CD8-positive, alpha-beta memory T cell (primary cell): ENCODE measurements at regions not wholly inside any gene's neighbourhood (a gene's known extent, or its start where the extent isn't known, plus 50 kb on each side); places are given as distances from the start of the nearest gene placed in this dataset.

Experiments used
- CTCF ChIA-PET: fragments of 350-600 bp; sonication (Branson Sonifier 250); formaldehyde crosslinking; loops from one replicate; lab custom pipeline; 2021; ENCODE audit warnings: antibody characterized with exemption; lab: Charles Lee
- POLR2A ChIA-PET: fragments of 350-600 bp; sonication (Branson Sonifier 250); formaldehyde crosslinking; loops from one replicate; lab custom pipeline; 2021; ENCODE audit warnings: antibody characterized with exemption; lab: Charles Lee
- DNase-seq, 5 donors: peaks; one replicate each; pipeline versions ENCODE4 v3.0.0 to v3.0.0-alpha.2; 2020 to 2022; ENCODE audit warnings: mixed read lengths in 1 of 5
- H3K27ac ChIP-seq: one replicate; pipeline ENCODE4 v1.7.0; 2013; ENCODE audit warnings: low read depth, mild to moderate bottlenecking, low read length, moderate library complexity
- H3K27me3 ChIP-seq: 2 replicates; pipeline ENCODE4 v1.7.0; 2013; ENCODE audit warnings: low read length, mild to moderate bottlenecking; ENCODE audit not compliant: insufficient read depth, poor library complexity, severe bottlenecking
- H3K36me3 ChIP-seq: 2 replicates; pipeline ENCODE4 v1.7.0; 2013; ENCODE audit warnings: mild to moderate bottlenecking, low read length, moderate library complexity; ENCODE audit not compliant: insufficient read depth
- H3K4me1 ChIP-seq: 2 replicates; pipeline ENCODE4 v1.7.0; 2013; ENCODE audit warnings: mild to moderate bottlenecking, low read length, moderate library complexity; ENCODE audit not compliant: insufficient read depth
- H3K4me3 ChIP-seq: 2 replicates; pipeline ENCODE4 v1.7.0; 2013; ENCODE audit warnings: mild to moderate bottlenecking, low read length
- H3K9me3 ChIP-seq: 2 replicates; pipeline ENCODE4 v1.7.0; 2013; ENCODE audit warnings: mild to moderate bottlenecking, low read length
- H3K27ac Mint-ChIP-seq, 8 donors: one replicate each; pipeline ENCODE4 v1.8.0; 2020 to 2021; ENCODE audit warnings: mixed read lengths in 8 of 8, mild to moderate bottlenecking in 6 of 8, inconsistent platforms in 3 of 8, moderate library complexity in 3 of 8
- H3K27me3 Mint-ChIP-seq, 2 donors: one replicate each; pipeline ENCODE4 v1.8.0; 2020 to 2021; ENCODE audit warnings: mixed read lengths in 2 of 2, mild to moderate bottlenecking in 1 of 2, moderate library complexity in 1 of 2
- H3K36me3 Mint-ChIP-seq, 3 donors: one replicate each; pipeline ENCODE4 v1.8.0; 2020 to 2021; ENCODE audit warnings: mixed read lengths in 3 of 3, inconsistent platforms in 1 of 3, mild to moderate bottlenecking in 1 of 3
- H3K4me1 Mint-ChIP-seq, 3 donors: one replicate each; pipeline ENCODE4 v1.8.0; 2020 to 2021; ENCODE audit warnings: mixed read lengths in 3 of 3, inconsistent platforms in 1 of 3, mild to moderate bottlenecking in 1 of 3
- H3K4me3 Mint-ChIP-seq, 7 donors: one replicate each; pipeline ENCODE4 v1.8.0; 2020 to 2021; ENCODE audit warnings: mixed read lengths in 7 of 7, mild to moderate bottlenecking in 6 of 7, moderate library complexity in 4 of 7, inconsistent platforms in 2 of 7
- H3K9me3 Mint-ChIP-seq, 5 donors: one replicate each; pipeline ENCODE4 v1.8.0; 2020 to 2022; ENCODE audit warnings: mixed read lengths in 5 of 5, mild to moderate bottlenecking in 3 of 5, moderate library complexity in 2 of 5, inconsistent platforms in 1 of 5

DNA sequence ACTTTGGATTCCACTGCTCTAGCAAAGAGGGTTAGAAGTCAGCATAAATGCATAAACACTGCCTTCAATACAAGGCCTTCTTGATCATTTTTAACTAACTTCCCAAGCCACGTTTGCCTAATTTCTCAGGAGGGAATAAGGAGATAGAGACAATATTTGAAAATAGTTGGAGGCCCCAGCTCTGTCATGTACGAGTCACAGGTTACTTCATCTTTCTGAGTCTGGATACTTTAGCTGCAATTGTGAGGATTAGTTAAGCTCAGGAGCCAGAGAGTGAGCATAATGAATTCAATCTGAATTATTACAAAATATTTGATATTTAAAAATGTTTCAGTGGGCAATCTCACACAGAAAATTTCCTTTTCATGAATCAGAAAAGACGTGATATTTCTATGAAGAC is 298.9 kb downstream of the SHOX2 start:
- no peak overlapping the region for H3K4me3 Mint-ChIP-seq
- CTCF ChIA-PET, result no interaction called here
- H3K4me3 ChIP-seq, result no peak overlapping the region

DNA sequence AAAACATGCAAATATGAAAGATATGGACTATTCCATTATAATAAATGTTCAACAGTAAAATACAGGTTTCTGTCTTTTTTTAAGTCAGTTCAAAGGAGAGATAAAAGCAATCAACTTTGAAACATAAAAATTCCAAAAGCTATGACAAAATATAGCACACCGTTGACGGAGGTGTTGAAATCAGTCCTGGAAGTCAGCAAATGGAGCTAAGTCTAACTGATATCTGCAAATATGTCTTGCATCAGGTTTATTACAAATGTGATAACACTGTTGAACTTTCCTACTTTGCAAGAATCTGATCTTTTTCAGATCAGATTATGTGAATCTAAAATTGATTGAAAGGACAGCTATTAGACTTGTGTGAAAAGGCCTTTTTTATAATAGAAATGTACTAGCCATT is 300.7 kb downstream of the SHOX2 start:
- H3K4me3 ChIP-seq, result no peak overlapping the region
- H3K36me3 ChIP-seq, result no peaks in the 10 kb centered on the region
- DNase-seq, result no peak
- no peaks in the 10 kb centered on the region for H3K27me3 ChIP-seq
- CTCF ChIA-PET, result no interaction called here
- no peak overlapping the region for H3K4me3 Mint-ChIP-seq
- H3K9me3 Mint-ChIP-seq, result peaks cover 3 to 24% (median 13%) of the 10 kb centered on the region in 5 donors
- POLR2A ChIA-PET, result no interaction called here
- peaks cover 0 to 1% of the 10 kb centered on the region in 2 donors for H3K27me3 Mint-ChIP-seq
- no peaks in the 10 kb centered on the region for H3K9me3 ChIP-seq
- no peaks in the 10 kb centered on the region for H3K4me1 Mint-ChIP-seq
- H3K27ac ChIP-seq, result no peak overlapping the region
- H3K4me1 ChIP-seq, result no peaks in the 10 kb centered on the region
- H3K36me3 Mint-ChIP-seq, result no peaks in the 10 kb centered on the region
- no peak overlapping the region for H3K27ac Mint-ChIP-seq

More for the DNA sequence above, 298.9 kb downstream of the SHOX2 start:
- no peaks in the 10 kb centered on the region for H3K4me1 Mint-ChIP-seq
- H3K9me3 Mint-ChIP-seq, result peaks cover 0 to 9% (median 5%) of the 10 kb centered on the region in 5 donors
- no peaks in the 10 kb centered on the region for H3K9me3 ChIP-seq
- H3K27me3 ChIP-seq, result no peaks in the 10 kb centered on the region
- H3K36me3 Mint-ChIP-seq, result no peaks in the 10 kb centered on the region
- no peaks in the 10 kb centered on the region for H3K4me1 ChIP-seq
- no peak overlapping the region for H3K27ac ChIP-seq
- DNase-seq, result no peak
- POLR2A ChIA-PET, result no interaction called here
- no peaks in the 10 kb centered on the region for H3K36me3 ChIP-seq
- H3K27ac Mint-ChIP-seq, result no peak overlapping the region
- H3K27me3 Mint-ChIP-seq, result no peaks in the 10 kb centered on the region

DNA sequence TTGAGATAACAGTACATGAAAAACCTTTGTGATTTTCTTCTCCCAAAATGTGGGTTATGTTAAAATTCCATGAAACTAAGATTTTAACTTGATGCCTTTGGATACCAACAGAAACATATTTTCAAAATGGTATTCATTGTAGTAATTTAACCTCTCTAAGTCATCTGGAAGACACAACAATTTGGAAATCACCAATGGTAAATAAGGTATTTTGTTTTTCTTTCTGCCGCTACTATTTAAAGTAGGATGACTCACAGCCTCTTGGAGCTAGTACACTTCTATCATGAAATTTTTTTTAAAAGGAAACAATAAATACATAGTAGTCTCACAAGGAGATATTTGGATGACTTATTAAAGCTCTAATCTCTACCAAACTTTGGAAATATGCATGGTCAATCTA is 291.6 kb upstream of the VEPH1 start:
- DNase-seq, result no peak
- Histone ChIP-seq H3K9me3 (no peaks in the 10 kb centered on the region), H3K4me1 (no peaks in the 10 kb centered on the region), H3K27ac (no peak overlapping the region), H3K36me3 (no peaks in the 10 kb centered on the region), H3K4me3 (no peak overlapping the region), H3K27me3 (no peaks in the 10 kb centered on the region)
- Mint-ChIP-seq H3K4me3 (no peak overlapping the region), H3K4me1 (no peaks in the 10 kb centered on the region), H3K9me3 (peaks cover 3 to 17% (median 8%) of the 10 kb centered on the region in 5 donors), H3K36me3 (no peaks in the 10 kb centered on the region), H3K27me3 (peaks cover 0 to 3% of the 10 kb centered on the region in 2 donors), H3K27ac (no peak overlapping the region)
- ChIA-PET POLR2A (no interaction called here), CTCF (no interaction called here)

DNA sequence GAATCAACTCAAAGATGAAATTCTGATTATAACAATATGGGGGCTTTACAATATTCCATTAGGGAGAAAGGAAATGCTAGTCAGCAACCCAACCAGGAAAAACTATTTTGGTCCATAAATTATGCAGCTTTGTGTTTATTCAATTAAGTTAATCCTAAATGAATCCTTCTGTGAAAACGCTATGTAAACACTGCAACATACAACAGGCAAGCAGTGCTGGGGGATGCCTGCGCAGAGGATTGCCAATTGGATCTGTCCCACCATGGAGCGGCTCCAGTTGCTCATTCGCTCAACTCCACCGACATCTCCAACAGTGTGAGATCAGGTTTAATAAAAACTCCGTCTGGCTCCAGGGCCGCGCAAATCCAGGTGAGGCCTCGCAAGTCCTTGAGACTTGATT is 290.5 kb upstream of the VEPH1 start:
- no peaks in the 10 kb centered on the region for H3K36me3 ChIP-seq
- DNase-seq, result no peak
- peaks cover 0 to 2% of the 10 kb centered on the region in 2 donors for H3K27me3 Mint-ChIP-seq

DNA sequence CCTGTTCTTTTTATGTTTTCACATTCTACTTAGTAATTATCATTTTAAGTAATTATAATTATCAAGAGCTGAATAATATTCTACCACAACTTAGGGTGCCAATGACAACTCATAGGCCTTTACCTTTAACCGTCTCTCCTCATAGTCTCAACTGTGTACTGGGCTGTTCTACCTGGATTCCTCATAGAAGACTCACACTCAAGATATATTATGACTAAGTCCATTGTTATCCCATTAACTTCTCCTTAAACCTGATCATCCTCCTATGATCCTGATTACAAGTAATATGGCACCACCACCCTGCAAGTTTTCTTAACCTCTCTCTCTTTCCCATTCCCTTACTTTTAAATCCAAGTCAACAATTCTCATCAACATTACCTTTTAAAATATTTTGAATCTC is 285.9 kb upstream of the VEPH1 start:
- Mint-ChIP-seq H3K27me3 (no peaks in the 10 kb centered on the region), H3K36me3 (no peaks in the 10 kb centered on the region), H3K27ac (no peak overlapping the region), H3K9me3 (peaks cover 0 to 6% (median 0%) of the 10 kb centered on the region in 5 donors), H3K4me3 (no peak overlapping the region), H3K4me1 (no peaks in the 10 kb centered on the region)
- Histone ChIP-seq H3K27ac (no peak overlapping the region), H3K27me3 (no peaks in the 10 kb centered on the region), H3K4me1 (no peaks in the 10 kb centered on the region), H3K36me3 (no peaks in the 10 kb centered on the region), H3K9me3 (no peaks in the 10 kb centered on the region), H3K4me3 (no peak overlapping the region)
- ChIA-PET CTCF (no interaction called here), POLR2A (no interaction called here)
- no peak for DNase-seq

More for the DNA sequence above, 290.5 kb upstream of the VEPH1 start:
- no peaks in the 10 kb centered on the region for H3K9me3 ChIP-seq
- Mint-ChIP-seq H3K4me3 (no peak overlapping the region), H3K27ac (no peak overlapping the region), H3K36me3 (no peaks in the 10 kb centered on the region), H3K4me1 (no peaks in the 10 kb centered on the region), H3K9me3 (peaks cover 0 to 7% (median 5%) of the 10 kb centered on the region in 5 donors)
- POLR2A ChIA-PET, result no interaction called here
- H3K27ac ChIP-seq, result no peak overlapping the region
- no peak overlapping the region for H3K4me3 ChIP-seq
- no peaks in the 10 kb centered on the region for H3K27me3 ChIP-seq
- CTCF ChIA-PET, result no interaction called here
- H3K4me1 ChIP-seq, result no peaks in the 10 kb centered on the region

DNA sequence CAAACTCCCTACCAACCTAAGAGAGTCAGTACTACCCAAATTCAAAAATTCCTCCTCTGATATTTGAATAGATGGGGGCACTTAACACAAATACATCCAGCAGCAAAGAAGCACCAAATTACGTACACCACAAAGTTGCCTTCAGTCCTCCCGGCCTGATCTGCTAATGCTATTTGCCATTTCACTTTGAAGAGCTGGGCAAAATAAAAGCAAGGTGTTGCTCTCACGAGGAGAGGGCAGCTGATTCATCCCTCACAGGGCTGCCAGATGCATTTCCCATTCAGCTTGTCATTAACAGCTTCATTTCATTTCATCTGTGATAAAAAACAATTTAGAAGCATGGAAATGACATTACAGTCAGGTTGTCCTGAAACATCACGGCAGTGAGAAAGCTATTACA is 283.4 kb upstream of the VEPH1 start:
- H3K36me3 ChIP-seq, result no peaks in the 10 kb centered on the region
- Mint-ChIP-seq H3K36me3 (no peaks in the 10 kb centered on the region), H3K27ac (no peak overlapping the region), H3K27me3 (no peaks in the 10 kb centered on the region), H3K9me3 (peaks cover 0 to 8% (median 2%) of the 10 kb centered on the region in 5 donors), H3K4me3 (no peak overlapping the region), H3K4me1 (no peaks in the 10 kb centered on the region)
- no peaks in the 10 kb centered on the region for H3K9me3 ChIP-seq
- no peak overlapping the region for H3K4me3 ChIP-seq
- POLR2A ChIA-PET, result no interaction called here
- no peaks in the 10 kb centered on the region for H3K4me1 ChIP-seq
- no peak overlapping the region for H3K27ac ChIP-seq
- no peaks in the 10 kb centered on the region for H3K27me3 ChIP-seq
- no peak for DNase-seq
- CTCF ChIA-PET, result no interaction called here

DNA sequence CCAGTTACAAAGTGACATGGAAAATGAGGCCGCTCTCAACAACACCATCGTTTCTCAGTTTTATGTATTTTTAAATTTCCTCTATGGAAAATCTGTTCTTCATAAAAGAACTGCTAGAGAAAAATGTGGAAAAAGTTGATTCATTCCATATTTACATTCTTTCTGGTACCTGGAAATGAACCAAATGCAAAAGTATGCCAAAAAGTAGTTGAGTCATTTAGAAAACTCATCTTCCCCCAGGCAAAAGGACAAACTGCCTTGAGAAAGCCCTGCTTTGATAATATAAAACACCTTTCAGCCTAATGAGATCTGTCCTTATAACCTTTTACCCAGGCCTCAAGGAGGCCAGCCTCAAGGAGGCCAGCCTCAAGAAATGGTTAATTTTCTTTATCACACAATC is 283.0 kb upstream of the VEPH1 start:
- Histone ChIP-seq H3K27me3 (no peaks in the 10 kb centered on the region), H3K4me3 (no peak overlapping the region), H3K4me1 (no peaks in the 10 kb centered on the region), H3K27ac (no peak overlapping the region), H3K9me3 (no peaks in the 10 kb centered on the region), H3K36me3 (no peaks in the 10 kb centered on the region)
- DNase-seq, result no peak
- no peaks in the 10 kb centered on the region for H3K4me1 Mint-ChIP-seq
- H3K36me3 Mint-ChIP-seq, result no peaks in the 10 kb centered on the region
- H3K27me3 Mint-ChIP-seq, result no peaks in the 10 kb centered on the region
- CTCF ChIA-PET, result no interaction called here
- no peak overlapping the region for H3K4me3 Mint-ChIP-seq
- H3K27ac Mint-ChIP-seq, result no peak overlapping the region
- POLR2A ChIA-PET, result no interaction called here
- peaks cover 0 to 8% (median 2%) of the 10 kb centered on the region in 5 donors for H3K9me3 Mint-ChIP-seq

DNA sequence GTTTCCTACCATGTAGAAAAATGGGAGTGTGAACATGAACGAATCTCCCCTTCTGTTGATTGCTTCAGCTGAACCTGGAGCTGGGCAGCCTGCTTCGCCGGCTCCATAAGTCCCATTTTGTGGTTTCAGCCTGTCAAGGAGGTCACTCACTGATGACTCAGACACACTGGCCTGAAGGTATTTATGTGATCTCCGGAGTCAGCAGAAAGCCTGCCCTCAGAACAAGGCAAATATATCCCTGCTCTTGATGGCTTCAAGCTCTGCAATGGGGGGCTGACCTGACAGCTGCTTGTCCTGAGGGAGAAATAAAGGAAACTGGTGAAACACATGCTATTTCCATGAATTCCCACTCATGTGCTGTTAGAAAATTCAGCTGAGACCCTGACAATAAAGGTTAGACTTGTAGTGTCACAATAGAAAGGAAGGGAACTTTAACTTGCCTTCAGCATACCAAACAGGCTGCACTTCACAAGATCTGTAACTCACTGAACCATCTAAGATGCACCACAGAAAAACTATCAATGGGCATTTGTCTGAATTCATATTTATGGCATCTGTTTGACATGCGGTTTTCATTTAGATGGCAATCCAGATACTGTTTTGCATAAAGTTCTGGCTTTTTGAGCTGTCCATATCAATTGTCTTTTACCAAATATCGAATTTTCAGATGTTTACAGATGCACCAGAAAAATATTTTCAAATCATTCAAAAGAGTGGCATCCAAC is 282.0 kb upstream of the VEPH1 start:
- H3K27me3 ChIP-seq, result no peaks in the 10 kb centered on the region
- DNase-seq, result no peak
- H3K27ac ChIP-seq, result no peak overlapping the region
- no peaks in the 10 kb centered on the region for H3K36me3 ChIP-seq
- CTCF ChIA-PET, result no interaction called here
- H3K9me3 ChIP-seq, result no peaks in the 10 kb centered on the region
- POLR2A ChIA-PET, result no interaction called here
- peaks cover 0 to 10% (median 2%) of the 10 kb centered on the region in 5 donors for H3K9me3 Mint-ChIP-seq
- H3K27me3 Mint-ChIP-seq, result no peaks in the 10 kb centered on the region
- no peaks in the 10 kb centered on the region for H3K4me1 ChIP-seq
- no peaks in the 10 kb centered on the region for H3K36me3 Mint-ChIP-seq
- H3K4me1 Mint-ChIP-seq, result no peaks in the 10 kb centered on the region
- H3K27ac Mint-ChIP-seq, result no peak overlapping the region
- no peak overlapping the region for H3K4me3 Mint-ChIP-seq
- no peak overlapping the region for H3K4me3 ChIP-seq
